Sigmoid colon (tissue), 4 donors: ENCODE measurements at regions not wholly inside any gene's neighbourhood (a gene's known extent, or its start where the extent isn't known, plus 50 kb on each side); places are given as distances from the start of the nearest gene placed in this dataset.

Experiments used
- CTCF ChIP-seq, 4 experiments: fragments of 450-650 bp in 3 of 4; fragments of 200-600 bp in 1 of 4; IDR thresholded peaks; one replicate each; pipeline ENCODE4 v1.5.1; 2016 to 2019; ENCODE audit warnings: antibody characterized with exemption in 4 of 4, mild to moderate bottlenecking in 3 of 4, moderate library complexity in 2 of 4
- EP300 ChIP-seq, 4 donors: sonication (generic); formaldehyde crosslinking; IDR thresholded peaks; one replicate each; pipeline ENCODE4 v1.6.1; 2017; ENCODE audit warnings: antibody characterized with exemption in 4 of 4
- POLR2A ChIP-seq, 2 donors: fragments of 450-650 bp; IDR thresholded peaks; one replicate each; pipeline ENCODE4 v1.6.1; 2016; ENCODE audit warnings: antibody characterized with exemption in 2 of 2, mild to moderate bottlenecking in 2 of 2, moderate library complexity in 2 of 2
- POLR2AphosphoS5 ChIP-seq, 4 donors: sonication (generic); formaldehyde crosslinking; IDR thresholded peaks; one replicate each; pipeline ENCODE4 v1.6.1; 2017; ENCODE audit warnings: antibody characterized with exemption in 4 of 4

GRCh38 chr12:7581046-7581445, 77.5 kb upstream of the CD163 start:
- no peak for TF ChIP-seq CTCF (IDR thresholded peaks at IDR 0.05)
- TF ChIP-seq POLR2AphosphoS5 (IDR thresholded peaks at IDR 0.05): no peak
- no peak for TF ChIP-seq POLR2A (IDR thresholded peaks at IDR 0.05)
- TF ChIP-seq EP300 (IDR thresholded peaks at IDR 0.05): no peak
